Esophagus muscularis mucosa (tissue), 4 donors: ENCODE measurements at regions not wholly inside any gene's neighbourhood (a gene's known extent, or its start where the extent isn't known, plus 50 kb on each side); places are given as distances from the start of the nearest gene placed in this dataset.

ENCODE experiments used
- EP300 ChIP-seq: sonication (generic); formaldehyde crosslinking; IDR thresholded peaks from one replicate; pipeline ENCODE4 v1.6.1; 2017; ENCODE audit warnings: antibody characterized with exemption
- POLR2A ChIP-seq: fragments of 450-650 bp; IDR thresholded peaks from one replicate; pipeline ENCODE4 v1.6.1; 2017; ENCODE audit warnings: antibody characterized with exemption, moderate library complexity, mild to moderate bottlenecking, low read depth
- POLR2AphosphoS5 ChIP-seq, 2 donors: sonication (generic); formaldehyde crosslinking; IDR thresholded peaks; one replicate each; pipeline ENCODE4 v1.6.1; 2017; ENCODE audit warnings: antibody characterized with exemption in 2 of 2
- TF ChIP-seq, protein P1 (sequence below), 3 experiments: fragments of 200-600 bp in 2 of 3; fragments of 450-650 bp in 1 of 3; sonication (generic) in 2 of 3; IDR thresholded peaks; one replicate each; pipeline ENCODE4 v1.5.1; 2017 to 2019; ENCODE audit warnings: antibody characterized with exemption in 3 of 3, mild to moderate bottlenecking in 2 of 3, moderate library complexity in 1 of 3

DNA sequence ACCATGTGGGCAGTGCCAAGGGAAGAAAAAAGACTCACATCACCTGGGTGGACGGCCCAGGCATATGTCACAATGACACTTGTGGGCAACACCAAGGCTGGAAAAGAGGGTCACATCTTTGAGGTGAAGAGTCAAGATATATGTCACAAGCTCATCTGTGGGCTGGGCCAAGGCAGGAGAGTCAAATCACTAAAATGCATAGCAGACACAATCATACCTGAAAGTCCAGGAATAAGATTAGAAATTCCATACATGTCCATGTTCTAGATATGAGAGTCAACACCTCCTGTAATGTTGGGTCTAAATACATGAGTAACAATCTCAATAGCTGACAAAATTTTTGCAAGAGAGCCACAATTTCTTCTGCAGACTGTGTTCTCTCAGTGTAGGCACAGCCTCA, 145.0 kb downstream of the ZNF675 start:
- TF ChIP-seq, protein P1, sequence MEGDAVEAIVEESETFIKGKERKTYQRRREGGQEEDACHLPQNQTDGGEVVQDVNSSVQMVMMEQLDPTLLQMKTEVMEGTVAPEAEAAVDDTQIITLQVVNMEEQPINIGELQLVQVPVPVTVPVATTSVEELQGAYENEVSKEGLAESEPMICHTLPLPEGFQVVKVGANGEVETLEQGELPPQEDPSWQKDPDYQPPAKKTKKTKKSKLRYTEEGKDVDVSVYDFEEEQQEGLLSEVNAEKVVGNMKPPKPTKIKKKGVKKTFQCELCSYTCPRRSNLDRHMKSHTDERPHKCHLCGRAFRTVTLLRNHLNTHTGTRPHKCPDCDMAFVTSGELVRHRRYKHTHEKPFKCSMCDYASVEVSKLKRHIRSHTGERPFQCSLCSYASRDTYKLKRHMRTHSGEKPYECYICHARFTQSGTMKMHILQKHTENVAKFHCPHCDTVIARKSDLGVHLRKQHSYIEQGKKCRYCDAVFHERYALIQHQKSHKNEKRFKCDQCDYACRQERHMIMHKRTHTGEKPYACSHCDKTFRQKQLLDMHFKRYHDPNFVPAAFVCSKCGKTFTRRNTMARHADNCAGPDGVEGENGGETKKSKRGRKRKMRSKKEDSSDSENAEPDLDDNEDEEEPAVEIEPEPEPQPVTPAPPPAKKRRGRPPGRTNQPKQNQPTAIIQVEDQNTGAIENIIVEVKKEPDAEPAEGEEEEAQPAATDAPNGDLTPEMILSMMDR (IDR thresholded peaks at IDR 0.05) = no peak
- no peak for TF ChIP-seq EP300
- no peak for TF ChIP-seq POLR2AphosphoS5 (IDR thresholded peaks at IDR 0.05)
- no peak for TF ChIP-seq POLR2A
